ENCODE measurements at regions not wholly inside any gene's neighbourhood (a gene's known extent, or its start where the extent isn't known, plus 50 kb on each side); places are given as distances from the start of the nearest gene placed in this dataset.
"Not testable (repeated sequence)": the region's sequence is repeated elsewhere in the genome, so short reads cannot be mapped to it uniquely, and the experiment has no call there.

DNA sequence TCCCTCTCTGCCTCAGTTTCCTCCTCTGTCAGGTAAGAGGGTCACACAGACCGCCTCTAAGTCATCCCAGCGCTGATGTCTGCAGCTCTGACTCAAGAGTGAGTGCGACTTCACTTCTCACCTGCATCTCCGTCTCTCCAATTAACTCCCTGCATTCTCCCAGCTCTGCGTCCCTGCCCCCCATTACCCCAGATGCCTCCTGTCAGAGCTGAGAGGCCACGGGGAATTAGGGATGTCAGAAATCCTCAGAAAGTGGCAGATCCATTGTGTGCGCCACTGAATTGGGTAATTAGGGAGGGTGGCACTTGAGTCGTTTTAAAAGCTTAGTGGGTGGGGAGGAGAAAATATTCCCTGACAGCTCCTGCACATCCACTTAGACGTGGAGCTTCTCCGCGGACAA, 885.4 kb upstream of the EEF2KMT start:
- no peak for DNase-seq (ENCODE audit: low read depth)

DNA sequence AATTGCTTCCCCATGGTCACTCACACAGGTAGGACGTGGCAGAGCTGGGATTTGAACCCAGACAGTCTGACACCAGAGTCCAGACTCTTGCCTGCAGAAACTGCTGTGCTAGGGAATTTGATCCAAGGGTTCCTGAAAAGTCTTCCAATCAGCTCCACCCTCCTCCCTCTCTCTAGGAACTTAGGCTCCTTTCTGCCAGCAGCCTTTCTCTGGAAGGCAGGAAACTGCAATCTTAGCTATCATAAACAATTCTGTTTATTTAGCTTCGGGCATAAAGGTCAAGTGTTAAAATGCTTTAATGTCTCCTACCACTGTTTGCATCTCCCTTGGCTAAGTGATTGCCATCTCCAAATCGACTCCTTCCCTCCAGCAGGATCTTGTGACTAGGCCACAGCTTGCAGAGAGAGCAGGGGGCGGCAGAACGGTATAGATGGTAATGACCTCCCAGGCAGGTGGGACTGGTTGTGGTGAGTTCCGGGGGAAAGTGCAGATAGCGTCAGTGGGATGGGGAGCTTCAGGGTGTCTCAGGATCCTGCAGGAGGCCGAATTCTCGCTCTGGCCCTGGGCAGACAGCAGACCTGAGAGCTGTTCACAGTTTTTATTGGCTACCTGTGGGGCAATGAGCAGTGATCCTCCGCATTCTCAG, 882.4 kb upstream of the EEF2KMT start:
- DNase-seq (ENCODE audit: low read depth): no peak

DNA sequence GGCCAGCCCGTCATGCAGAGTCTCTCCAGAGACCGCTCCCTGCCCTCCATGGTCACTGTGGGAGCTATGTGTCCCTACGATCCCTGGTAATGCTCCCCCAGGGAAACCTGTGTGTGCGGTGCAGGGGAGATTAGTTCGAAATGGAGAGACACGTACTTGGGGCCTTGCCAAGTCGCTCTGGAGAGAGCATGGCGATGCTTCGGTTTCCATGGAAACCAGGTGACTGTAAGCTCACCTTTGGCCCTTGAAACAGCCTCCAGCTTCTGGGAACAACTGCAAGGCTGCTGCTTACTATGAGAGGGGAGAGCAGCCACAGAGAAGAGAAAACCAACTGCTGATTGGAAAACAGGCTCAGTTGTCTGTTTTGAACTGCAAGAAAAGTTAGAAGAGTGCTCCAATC, 879.7 kb upstream of the EEF2KMT start:
- DNase-seq (ENCODE audit: low read depth): no peak

DNA sequence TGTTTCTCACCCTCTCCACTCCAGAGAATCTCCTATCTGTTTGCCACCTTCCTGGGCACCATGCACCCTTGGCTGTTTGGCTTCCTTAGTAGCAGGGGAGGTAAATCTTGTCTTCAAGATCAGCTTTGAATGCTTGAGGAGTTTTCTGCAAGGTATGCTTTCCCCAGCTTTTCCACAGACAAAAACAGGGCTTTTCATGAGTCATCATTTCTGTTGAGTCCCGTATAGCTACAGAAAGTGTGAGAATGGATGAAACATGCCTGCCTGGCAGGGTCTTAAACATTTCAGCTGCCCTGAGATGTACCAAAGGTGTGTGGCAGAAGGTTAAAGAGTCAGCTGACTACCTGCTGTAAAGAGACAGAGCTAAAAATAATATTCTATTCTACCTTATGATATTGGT, 875.2 kb upstream of the EEF2KMT start:
- no peak for DNase-seq (ENCODE audit: low read depth)

DNA sequence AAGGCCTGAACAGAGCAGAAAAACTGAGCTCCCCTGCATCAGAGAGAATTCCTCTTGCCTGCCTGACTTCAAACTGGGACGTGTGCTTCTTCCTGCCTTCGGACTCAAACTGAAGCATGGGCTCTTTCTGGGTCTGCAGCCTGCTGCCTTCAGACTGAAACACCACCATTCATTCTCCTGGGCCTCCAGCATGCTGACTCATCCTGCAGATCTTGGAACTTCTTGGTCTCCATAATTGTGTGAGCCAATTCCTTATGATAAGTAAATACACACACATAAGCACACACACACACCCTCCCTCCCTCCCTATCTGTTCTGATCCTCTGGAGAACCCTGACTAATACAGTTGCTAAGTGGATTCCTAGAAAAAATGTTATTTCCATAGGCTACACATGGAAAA, 874.3 kb upstream of the EEF2KMT start:
- DNase-seq (ENCODE audit: low read depth): no peak

DNA sequence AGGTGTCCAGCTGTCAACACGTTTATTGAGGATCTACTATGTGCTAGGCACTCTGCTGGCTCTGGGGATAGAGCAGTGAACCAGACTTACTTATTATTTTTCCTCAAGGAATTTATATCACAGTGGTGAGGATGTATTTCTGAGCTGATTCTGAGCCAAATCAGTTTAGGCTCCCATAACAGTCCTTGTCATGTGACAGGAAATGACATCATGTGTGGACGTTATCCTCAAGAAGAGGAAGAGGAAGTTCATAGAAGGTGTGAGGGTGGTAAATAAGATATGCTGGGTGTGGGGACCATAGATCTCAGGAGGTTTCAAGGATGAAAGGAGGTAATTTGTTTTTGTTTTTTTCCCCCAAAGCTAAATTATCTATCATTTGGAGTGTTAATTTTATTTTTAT, 873.5 kb upstream of the EEF2KMT start:
- no peak for DNase-seq (ENCODE audit: low read depth)

DNA sequence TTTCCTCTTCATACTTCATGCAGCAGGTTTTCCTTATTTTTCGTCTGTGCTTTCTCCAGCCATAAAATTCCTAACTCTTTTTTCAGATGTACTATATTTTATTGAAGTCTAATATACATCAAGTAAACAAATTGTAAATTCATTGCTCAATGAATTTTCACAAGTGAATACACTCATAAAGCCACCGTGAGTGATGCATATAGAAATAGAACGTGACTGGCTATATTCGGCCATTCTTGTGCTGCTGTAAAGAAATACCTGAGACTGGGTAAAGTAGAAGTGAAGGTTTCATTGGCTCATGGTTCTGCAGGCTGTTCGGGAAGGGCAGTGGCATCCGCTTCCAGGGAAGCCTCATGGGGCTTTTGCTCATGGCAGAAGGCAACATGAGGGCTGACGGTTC, 868.4 kb upstream of the EEF2KMT start:
- DNase-seq (ENCODE audit: low read depth): no peak

DNA sequence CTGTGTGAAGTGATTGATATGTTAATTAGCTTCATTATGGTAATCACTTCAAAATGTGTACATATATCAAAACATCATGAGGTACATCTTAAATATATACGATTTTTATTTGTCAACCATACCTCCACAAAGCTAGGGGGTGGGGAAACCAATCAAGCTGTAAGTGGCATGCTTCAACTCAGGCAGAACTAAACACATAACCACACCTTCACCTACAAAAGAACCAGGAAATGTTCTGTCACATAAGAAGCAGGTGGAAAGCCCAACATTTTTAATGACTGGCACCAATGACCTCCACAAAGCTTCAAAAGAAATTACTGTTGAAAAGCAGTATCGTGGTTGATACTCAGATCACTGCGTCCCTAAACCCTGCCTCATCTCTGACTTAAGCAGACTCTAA, 867.7 kb upstream of the EEF2KMT start:
- no peak for DNase-seq (ENCODE audit: low read depth)

DNA sequence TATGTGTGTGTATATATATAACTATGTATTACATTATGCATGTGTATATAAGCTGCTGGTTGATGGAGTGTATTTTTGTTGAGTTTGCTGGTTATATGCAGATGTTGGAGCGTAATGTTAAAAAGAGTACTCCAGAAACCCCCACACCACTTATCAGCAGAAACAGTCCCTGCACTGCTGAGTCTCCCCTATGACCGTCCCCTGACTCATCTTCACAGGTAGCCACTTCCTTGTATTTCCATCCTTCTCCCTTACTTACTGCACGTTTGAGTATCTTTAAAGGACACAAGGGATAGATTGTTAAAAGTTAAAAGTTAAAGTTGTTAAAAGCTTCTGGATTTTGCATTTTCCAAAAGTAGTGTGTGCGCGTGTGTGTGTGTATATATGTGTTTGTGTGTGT, 853.9 kb upstream of the EEF2KMT start:
- DNase-seq (ENCODE audit: low read depth): no peak

DNA sequence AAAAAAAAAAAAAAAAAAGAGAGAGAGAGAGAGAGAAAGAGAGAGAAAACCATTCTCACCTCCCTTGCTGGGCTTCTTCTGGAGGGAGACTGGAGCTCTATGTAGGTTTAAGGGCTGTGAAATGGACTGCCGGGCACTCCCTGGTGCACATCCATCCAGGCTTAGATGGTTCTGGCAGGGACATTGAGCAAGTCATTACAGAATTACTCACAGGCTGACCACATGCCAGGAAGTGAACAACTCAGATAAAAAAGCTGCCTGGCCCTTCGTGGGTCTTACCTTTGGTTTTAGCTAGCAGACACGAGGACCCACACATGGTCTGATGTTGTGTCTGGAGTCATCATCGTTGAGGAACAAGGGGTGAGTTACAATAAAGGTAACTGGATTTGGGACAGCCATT, 847.4 kb upstream of the EEF2KMT start:
- no peak for DNase-seq (ENCODE audit: low read depth)

DNA sequence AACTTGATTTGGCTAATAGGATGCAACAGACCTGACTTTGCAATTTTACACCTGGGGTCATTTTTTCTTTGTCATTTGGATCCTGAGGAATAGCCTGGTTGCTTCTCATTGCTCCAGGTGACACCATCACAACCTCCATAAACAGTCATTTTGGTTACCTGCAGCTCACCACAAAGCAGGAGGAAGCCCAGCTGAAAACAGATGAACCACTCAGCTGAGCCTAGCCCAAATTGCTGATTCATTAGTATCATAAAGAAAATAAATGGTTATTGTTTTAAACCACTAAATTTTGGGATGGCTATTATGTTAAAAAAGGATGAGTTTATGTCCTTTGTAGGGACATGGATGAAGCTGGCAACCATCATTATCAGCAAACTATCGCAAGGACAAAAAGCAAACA, 841.0 kb upstream of the EEF2KMT start:
- DNase-seq (ENCODE audit: low read depth): no peak

DNA sequence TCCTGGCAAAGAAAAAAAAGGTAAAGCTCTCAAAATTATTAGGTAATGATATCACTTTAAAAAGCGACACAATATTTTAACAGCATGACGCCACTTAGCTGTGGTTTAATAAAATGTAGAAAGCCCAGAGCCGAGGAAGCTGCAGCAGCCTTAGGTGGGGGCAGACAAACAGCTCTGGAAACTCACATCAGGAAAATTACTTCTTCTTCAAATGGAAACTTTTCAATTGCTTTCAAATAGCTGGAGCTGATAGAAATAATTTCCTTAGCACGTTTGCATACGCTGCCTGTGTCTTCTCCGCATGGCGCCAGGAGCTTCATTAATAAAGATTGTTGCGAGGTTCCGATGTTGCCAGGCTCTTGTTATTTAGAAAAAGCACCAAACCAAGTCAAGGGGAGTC, 835.3 kb upstream of the EEF2KMT start:
- DNase-seq (ENCODE audit: low read depth): no peak

DNA sequence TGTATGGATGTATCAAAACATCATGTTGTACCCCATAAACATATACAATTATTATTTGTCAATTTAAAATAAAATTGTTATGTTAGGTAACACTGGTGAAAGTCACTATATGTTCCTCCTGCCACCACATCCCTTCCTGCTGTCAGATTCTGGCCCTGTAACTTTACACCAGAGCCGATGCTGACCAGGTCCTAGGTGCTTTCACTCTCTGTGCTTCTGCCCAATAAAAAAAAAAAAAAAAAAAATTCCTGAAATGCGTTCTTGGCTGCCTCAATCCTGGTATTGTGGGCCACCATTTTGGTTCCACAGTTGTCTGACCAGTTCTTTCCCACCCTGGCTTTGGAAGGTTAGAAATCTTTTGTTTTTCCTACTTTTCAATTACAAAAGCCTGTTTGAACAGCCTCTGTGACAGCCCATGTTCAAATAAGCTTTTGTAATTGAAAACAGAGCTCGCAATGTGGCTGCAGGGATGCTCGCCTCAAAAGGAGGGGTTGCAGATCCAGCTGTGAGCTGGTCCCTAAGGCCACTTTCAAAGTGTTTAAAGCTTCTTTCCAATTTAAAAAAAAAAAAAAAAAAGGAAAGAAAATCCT, 831.0 kb upstream of the EEF2KMT start:
- DNase-seq (ENCODE audit: low read depth): no peak

DNA sequence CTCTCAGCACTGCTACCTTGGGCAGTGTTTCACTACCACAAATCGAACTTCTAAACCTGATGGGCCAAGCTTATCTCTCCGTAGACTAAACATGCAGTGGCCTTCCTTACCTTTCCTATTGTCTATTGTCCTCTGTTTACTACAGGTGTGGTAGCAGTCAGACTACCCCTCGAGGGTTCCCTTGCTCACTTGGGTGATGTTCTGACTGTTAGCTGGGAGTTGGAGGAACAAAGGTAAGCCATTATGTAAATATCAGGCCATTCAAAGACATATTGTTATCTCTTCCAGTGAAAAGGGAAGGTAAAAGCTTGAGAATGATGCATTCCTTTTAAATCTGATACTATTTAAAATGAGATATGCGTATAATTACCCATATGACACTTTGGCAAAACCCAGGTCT, 828.3 kb upstream of the EEF2KMT start:
- DNase-seq (ENCODE audit: low read depth): no peak

DNA sequence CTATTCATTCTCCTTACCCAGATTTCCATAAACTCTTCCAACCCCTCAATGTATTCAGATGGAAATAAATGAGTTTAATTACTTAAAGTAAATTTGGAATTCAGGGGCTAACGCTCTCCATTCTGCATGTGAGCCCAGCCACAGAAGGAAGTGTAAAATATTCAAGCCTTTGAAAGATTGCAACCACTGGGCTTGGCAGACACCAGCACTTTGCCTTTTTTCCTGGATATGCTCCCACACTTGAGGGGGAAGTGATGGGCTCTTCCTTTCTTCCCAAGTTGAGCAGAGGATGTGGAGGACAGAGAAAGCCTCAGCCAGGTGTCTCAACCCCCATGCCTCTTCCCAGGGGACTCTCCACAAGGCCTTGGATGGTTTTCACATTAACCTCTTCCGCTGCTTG, 825.1 kb upstream of the EEF2KMT start:
- no peak for DNase-seq (ENCODE audit: low read depth)

DNA sequence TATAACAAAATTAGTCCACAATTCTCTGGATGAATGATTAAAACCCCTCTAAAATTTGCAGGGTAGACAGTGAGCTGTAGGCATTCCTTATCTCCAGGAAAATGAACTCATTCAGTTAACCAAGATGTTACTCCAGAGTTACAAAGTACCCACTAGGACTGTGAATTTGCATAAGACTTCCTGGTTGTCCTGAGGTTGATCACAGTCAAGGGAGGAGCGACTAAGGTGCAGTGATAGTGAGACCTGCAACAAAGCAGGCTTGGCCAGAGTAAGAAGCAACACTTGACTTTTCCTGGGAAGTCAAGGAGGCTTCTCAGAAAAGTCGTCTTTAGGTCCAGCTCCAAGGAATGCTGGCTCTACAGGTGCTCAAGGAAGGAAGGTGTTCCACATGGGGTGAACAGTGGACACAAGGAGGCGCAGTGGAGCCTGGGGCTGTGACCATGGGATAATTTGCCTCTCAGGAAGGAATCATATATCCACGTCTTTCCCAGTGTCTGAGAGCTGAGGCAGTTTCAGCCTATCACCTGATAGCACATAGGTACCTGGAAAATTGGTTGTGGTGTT, 821.1 kb upstream of the EEF2KMT start:
- DNase-seq (ENCODE audit: low read depth): no peak

DNA sequence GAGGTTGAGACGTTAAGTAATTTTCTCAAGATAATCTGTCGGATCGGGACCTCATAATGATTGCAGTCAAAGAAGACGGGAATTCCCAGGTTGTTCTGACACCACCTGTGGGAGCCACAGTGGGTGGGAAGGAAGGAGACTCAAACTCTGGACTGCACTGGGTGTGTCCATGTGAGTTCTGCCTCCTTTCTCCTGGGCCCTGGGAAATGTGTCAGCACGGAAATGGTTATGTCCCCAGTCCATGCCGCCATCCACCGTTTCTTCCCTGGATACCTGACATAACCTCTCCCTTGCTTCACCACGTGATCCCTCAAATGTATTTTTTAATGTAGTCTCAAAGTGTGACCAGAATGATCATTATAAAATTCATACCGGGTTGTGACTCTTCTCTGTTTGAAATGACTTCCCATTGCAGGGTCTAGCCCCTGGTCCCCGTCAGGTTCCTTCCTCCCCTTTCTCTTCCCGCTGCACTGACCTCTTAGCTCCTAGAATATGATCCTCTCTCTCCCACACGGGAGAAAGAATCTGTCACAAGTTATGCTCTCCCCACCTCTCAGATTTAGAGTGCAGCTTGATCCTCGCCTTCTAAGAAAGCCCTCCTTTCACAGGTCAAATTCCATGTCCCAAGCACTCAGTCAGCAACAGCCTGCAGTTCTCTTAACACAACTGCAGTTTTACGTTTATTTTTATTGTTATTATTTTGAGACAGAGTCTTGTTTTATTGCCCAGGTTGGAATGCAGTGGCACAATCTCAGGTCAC, 820.0 kb upstream of the EEF2KMT start:
- no peak for DNase-seq (ENCODE audit: low read depth)

DNA sequence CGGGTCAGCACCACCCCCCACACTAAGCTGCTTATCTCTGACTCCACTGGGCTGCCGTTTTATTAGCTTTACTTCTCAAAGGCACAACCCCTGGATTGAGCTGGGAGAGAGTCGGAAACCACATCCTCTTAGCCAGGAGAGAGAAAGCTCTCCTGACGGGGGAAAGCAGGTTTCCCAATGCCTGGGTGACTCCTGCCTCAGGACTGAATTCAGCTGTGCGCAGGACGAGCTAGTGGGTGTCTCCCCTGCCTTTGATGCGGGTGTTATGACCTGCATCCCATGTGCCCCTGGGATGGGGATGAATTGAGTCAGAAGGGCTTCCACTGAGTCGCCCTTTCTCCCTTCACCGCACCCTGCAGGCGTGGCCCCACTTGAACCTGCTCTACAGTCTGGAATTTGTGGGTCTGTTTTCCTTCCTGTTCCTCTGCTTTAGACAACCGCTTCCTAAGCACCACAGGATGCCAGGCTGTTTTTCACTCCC, 819.2 kb upstream of the EEF2KMT start:
- no peak for DNase-seq (ENCODE audit: low read depth)

DNA sequence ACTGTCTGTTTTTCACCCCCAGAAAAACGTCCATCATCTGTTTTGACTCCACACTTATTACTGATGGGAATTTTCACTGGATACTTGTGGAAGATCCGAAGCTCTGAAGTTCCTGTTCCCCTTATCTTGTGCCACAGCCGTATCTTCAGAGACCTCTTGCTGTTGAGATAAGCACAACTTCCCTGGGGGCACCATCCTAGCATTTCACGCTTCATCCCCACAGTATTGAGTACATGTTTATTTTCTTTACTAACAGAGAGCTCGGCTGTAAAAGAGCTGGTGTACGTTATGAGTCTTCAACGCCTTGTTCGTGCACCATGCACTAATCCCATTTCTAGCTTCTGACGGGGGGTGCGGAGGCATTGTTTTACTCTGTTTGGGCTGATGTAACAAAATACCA, 813.6 kb upstream of the EEF2KMT start:
- DNase-seq (ENCODE audit: low read depth): no peak

DNA sequence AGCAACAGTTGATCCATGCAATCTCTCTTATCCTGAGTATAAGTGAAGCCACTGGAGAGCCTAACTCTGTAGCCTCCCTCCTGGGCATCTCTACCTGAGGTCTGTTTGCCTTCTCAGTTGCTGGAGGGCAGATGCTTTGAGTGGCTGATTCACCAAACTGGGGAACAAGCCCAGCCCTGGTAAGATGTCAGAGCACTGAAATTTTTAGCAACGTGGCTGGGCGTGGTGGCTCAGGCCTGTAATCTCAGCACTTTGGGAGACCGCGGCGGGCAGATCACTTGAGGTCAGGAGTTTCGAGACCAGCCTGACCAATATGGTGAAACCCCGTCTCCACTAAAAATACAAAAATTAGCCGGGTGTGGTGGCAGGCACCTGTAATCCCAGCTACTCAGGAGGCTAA, 812.0 kb upstream of the EEF2KMT start:
- not testable (repeated sequence) for DNase-seq (ENCODE audit: low read depth)

DNA sequence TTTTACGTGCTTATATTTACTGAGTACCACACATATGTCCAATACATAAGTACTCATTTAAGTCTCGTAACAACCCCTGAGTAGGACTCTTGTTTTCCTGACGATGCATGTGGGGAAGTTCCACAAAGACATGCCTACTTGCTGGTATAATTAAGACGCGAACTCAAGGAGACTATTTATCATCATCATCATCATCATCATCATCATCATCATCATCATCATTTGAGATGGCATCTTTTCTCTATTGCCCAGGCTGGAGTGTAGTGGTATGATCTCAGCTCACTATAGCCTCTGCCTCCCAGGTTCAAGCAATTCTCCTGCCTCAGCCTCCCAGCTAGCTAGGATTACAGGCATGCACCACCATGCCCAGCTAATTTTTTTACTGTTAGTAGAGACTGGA, 809.9 kb upstream of the EEF2KMT start:
- no peak for DNase-seq (ENCODE audit: low read depth)

DNA sequence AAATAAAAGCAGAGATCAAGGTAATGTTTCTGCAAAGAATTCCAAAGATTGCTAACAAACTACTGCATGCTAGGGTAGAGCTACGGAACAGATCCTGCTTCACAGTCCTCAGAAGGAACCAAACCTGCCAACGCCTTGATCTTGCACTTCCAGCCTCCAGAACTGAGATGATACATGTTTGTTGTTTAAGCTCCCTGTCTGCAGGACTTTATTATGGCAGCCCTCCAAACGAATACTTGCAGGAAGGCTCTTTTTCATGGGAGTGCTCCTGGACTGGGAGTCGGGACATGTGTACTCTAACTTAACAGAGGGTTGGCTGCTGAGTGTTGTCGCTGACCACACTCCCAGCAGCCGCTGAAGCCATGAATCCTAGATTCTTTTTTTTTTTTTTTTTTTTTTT, 808.8 kb upstream of the EEF2KMT start:
- DNase-seq (ENCODE audit: low read depth): no peak

DNA sequence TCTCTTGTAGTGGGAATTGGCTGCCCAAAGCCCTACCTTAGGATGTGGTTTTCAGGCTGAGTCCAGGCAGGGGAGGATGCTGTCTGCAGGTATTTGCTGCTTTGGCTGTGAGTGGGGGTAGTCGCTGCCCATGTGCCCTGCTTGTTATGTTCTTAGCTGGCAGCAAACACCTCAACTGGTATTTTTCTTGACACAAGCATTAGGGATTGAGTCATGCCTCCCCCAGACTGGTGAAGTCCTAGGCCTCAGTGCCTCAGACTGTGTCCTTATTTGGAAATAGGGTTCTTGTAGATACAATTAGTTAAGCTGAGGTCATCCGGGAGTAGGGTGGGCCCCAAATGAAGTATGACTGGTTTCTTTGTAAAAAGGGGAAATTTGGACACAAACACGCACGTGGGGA, 808.3 kb upstream of the EEF2KMT start:
- no peak for DNase-seq (ENCODE audit: low read depth)
